ENCODE measurements at regions not wholly inside any gene's neighbourhood (a gene's known extent, or its start where the extent isn't known, plus 50 kb on each side); places are given as distances from the start of the nearest gene placed in this dataset.
"Not testable (repeated sequence)": the region's sequence is repeated elsewhere in the genome, so short reads cannot be mapped to it uniquely, and the experiment has no call there.

DNA sequence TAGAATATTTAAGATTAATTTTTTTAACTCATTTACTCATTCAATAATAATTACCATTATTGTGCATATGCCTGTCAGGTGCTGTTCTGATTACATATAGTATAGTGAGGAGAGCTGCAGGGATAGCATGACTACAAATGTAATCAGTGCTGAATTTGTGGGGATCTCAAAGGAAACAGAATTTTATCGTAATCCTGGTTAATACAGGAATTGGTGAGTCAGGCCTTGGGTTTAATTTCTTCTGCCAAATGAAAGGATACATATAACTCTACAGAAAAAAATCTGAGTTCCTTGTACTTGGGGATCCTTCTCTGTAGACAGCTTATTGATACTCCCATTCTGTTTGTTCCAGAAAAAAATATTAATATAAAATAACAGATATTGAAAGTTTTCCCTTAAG is 297.2 kb downstream of the GJA1 start:
- Histone ChIP-seq H3K36me3 (ENCODE audit: control insufficient read depth, low read length) (no peaks in the 10 kb centered on the region), H4K20me1 (ENCODE audit: control insufficient read depth, insufficient read depth, low read depth, low read length) (no peaks in the 10 kb centered on the region), H3F3A (ENCODE audit: control insufficient read depth, insufficient read depth) (no peaks in the 10 kb centered on the region), H3K9me3 (ENCODE audit: control insufficient read depth, insufficient read depth, low read length) (no peaks in the 10 kb centered on the region), H3K4me3 (ENCODE audit: low read length) (no peak overlapping the region), H3K4me1 (ENCODE audit: control insufficient read depth, low read length) (no peaks in the 10 kb centered on the region), H3K4me2 (ENCODE audit: low read length) (no peak overlapping the region), H3K79me2 (ENCODE audit: control insufficient read depth, low read length) (no peaks in the 10 kb centered on the region), H3K27me3 (ENCODE audit: control insufficient read depth, low read length) (no peaks in the 10 kb centered on the region), H3K27ac (ENCODE audit: low read depth, low read length) (no peak overlapping the region), H3K9me2 (replicated peaks; ENCODE audit: control insufficient read depth, low read length) (no peaks in the 10 kb centered on the region)
- TF ChIP-seq, protein P1, sequence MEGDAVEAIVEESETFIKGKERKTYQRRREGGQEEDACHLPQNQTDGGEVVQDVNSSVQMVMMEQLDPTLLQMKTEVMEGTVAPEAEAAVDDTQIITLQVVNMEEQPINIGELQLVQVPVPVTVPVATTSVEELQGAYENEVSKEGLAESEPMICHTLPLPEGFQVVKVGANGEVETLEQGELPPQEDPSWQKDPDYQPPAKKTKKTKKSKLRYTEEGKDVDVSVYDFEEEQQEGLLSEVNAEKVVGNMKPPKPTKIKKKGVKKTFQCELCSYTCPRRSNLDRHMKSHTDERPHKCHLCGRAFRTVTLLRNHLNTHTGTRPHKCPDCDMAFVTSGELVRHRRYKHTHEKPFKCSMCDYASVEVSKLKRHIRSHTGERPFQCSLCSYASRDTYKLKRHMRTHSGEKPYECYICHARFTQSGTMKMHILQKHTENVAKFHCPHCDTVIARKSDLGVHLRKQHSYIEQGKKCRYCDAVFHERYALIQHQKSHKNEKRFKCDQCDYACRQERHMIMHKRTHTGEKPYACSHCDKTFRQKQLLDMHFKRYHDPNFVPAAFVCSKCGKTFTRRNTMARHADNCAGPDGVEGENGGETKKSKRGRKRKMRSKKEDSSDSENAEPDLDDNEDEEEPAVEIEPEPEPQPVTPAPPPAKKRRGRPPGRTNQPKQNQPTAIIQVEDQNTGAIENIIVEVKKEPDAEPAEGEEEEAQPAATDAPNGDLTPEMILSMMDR (IDR thresholded peaks at IDR 0.05; ENCODE audit: low read depth, low read length, poor library complexity, severe bottlenecking): no peak
- TF ChIP-seq EZH2phosphoT487 (IDR thresholded peaks at IDR 0.05; ENCODE audit: borderline replicate concordance, low read length): no peak

DNA sequence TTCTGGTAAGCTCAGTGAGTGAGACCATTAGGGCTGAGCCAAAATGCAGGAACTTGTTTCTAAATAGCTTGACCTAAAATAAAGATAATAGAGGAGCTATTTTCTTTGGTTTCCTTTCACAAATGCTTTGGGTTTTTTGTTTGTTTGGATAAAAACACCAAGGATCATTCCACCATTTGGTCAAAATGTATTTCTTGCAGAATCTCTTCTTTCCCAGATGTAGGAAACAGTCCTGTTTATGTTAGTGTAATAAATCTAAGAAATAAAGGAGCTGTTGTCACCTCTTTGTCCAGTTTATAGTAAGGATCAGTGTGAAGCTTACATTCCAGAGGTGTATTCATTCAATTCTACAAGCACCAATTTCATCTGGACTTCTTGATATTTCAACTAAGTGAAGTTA is 297.8 kb downstream of the GJA1 start:
- no peaks in the 10 kb centered on the region for H3F3A ChIP-seq (ENCODE audit: control insufficient read depth, insufficient read depth)
- no peaks in the 10 kb centered on the region for H3K9me2 ChIP-seq (replicated peaks; ENCODE audit: control insufficient read depth, low read length)
- H3K79me2 ChIP-seq (ENCODE audit: control insufficient read depth, low read length): no peaks in the 10 kb centered on the region
- no peaks in the 10 kb centered on the region for H3K4me1 ChIP-seq (ENCODE audit: control insufficient read depth, low read length)
- H3K36me3 ChIP-seq (ENCODE audit: control insufficient read depth, low read length): no peaks in the 10 kb centered on the region
- TF ChIP-seq, protein P1 (IDR thresholded peaks at IDR 0.05; ENCODE audit: low read depth, low read length, poor library complexity, severe bottlenecking): no peak
- no peak for TF ChIP-seq EZH2phosphoT487 (IDR thresholded peaks at IDR 0.05; ENCODE audit: borderline replicate concordance, low read length)
- H4K20me1 ChIP-seq (ENCODE audit: control insufficient read depth, insufficient read depth, low read depth, low read length): no peaks in the 10 kb centered on the region
- no peaks in the 10 kb centered on the region for H3K27me3 ChIP-seq (ENCODE audit: control insufficient read depth, low read length)
- no peak overlapping the region for H3K4me3 ChIP-seq (ENCODE audit: low read length)
- no peak overlapping the region for H3K4me2 ChIP-seq (ENCODE audit: low read length)
- H3K27ac ChIP-seq (ENCODE audit: low read depth, low read length): no peak overlapping the region
- no peaks in the 10 kb centered on the region for H3K9me3 ChIP-seq (ENCODE audit: control insufficient read depth, insufficient read depth, low read length)

DNA sequence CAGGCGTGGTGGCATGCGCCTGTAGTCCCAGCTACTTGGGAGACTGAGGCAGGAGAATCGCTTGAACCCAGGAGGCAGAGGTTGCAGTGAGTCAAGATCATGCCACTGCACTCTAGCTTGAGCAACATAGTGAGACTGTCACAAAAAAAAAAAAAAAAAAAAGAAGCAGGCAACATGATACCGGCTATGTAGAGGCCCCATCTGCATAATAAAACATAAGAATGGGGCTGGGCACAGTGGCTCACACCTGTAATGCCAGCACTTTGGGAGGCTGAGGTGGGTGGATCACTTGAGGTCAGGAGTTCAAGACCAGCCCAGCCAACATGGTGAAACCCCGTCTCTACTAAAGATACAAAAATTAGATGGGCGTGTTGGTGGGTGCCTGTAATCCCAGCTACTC is 304.7 kb downstream of the GJA1 start:
- H3K79me2 ChIP-seq (ENCODE audit: control insufficient read depth, low read length); H3K9me2 ChIP-seq (replicated peaks; ENCODE audit: control insufficient read depth, low read length); H3K27me3 ChIP-seq (ENCODE audit: control insufficient read depth, low read length); H3K4me3 ChIP-seq (ENCODE audit: low read length); H3K4me2 ChIP-seq (ENCODE audit: low read length); H3F3A ChIP-seq (ENCODE audit: control insufficient read depth, insufficient read depth); H3K27ac ChIP-seq (ENCODE audit: low read depth, low read length); H3K9me3 ChIP-seq (ENCODE audit: control insufficient read depth, insufficient read depth, low read length); H3K36me3 ChIP-seq (ENCODE audit: control insufficient read depth, low read length); H3K4me1 ChIP-seq (ENCODE audit: control insufficient read depth, low read length); H4K20me1 ChIP-seq (ENCODE audit: control insufficient read depth, insufficient read depth, low read depth, low read length): not testable (repeated sequence)

DNA sequence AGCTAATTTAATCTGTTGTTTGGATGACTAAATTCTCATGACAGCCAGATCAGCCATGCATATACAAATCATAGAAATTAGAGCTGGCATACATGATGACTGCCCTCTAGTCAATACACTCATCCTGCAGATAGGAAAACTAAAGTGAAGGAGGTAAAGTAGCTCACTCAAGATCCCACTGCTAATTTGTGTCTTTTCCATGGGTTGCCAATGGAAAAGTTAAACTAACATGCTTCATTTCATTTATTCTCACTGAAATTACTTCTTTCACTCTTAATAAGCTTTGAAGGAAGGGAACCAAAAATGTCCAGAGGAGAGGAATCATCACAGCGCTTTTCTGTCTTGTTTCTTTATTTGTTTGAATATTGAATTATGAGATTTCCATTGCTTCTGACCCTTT is 308.2 kb downstream of the GJA1 start:
- Histone ChIP-seq H3K4me3 (ENCODE audit: low read length) (no peak overlapping the region), H3K4me1 (ENCODE audit: control insufficient read depth, low read length) (no peaks in the 10 kb centered on the region), H3K4me2 (ENCODE audit: low read length) (no peak overlapping the region), H3K9me2 (replicated peaks; ENCODE audit: control insufficient read depth, low read length) (no peaks in the 10 kb centered on the region), H3K9me3 (ENCODE audit: control insufficient read depth, insufficient read depth, low read length) (no peaks in the 10 kb centered on the region), H3F3A (ENCODE audit: control insufficient read depth, insufficient read depth) (no peaks in the 10 kb centered on the region), H4K20me1 (ENCODE audit: control insufficient read depth, insufficient read depth, low read depth, low read length) (no peaks in the 10 kb centered on the region), H3K27ac (ENCODE audit: low read depth, low read length) (no peak overlapping the region), H3K79me2 (ENCODE audit: control insufficient read depth, low read length) (no peaks in the 10 kb centered on the region), H3K27me3 (ENCODE audit: control insufficient read depth, low read length) (no peaks in the 10 kb centered on the region), H3K36me3 (ENCODE audit: control insufficient read depth, low read length) (no peaks in the 10 kb centered on the region)
- TF ChIP-seq EZH2phosphoT487 (IDR thresholded peaks at IDR 0.05; ENCODE audit: borderline replicate concordance, low read length): no peak
- TF ChIP-seq, protein P1 (IDR thresholded peaks at IDR 0.05; ENCODE audit: low read depth, low read length, poor library complexity, severe bottlenecking): no peak

Data from DOHH2 (cell line).